Right atrium auricular region (tissue), 2 donors: ENCODE measurements at regions not wholly inside any gene's neighbourhood (a gene's known extent, or its start where the extent isn't known, plus 50 kb on each side); places are given as distances from the start of the nearest gene placed in this dataset.

Experiments used
- DNase-seq: peaks from one replicate; pipeline ENCODE4 v3.0.0-alpha.2; 2019; ENCODE audit warnings: low spot score
- H3K27ac ChIP-seq, 2 donors: fragments of 200-600 bp; sonication (generic); 1 replicate in 1 of 2; 2 replicates in 1 of 2; pipeline ENCODE4 v1.5.1; 2016 to 2019
- H3K27me3 ChIP-seq, 2 donors: fragments of 200-600 bp; sonication (generic); one replicate each; pipeline versions ENCODE4 v1.5.1 to v1.6.0; 2017 to 2019
- H3K36me3 ChIP-seq: fragments of 200-600 bp; sonication (generic); one replicate; pipeline ENCODE4 v1.5.1; 2016
- H3K4me1 ChIP-seq, 2 donors: fragments of 200-600 bp; sonication (generic); one replicate each; pipeline versions ENCODE4 v1.5.1 to v1.6.0; 2017 to 2019
- H3K4me3 ChIP-seq, 2 donors: fragments of 200-600 bp; sonication (generic); 1 replicate in 1 of 2; 2 replicates in 1 of 2; pipeline ENCODE4 v1.5.1; 2017 to 2019; ENCODE audit warnings: mild to moderate bottlenecking in 1 of 2, moderate library complexity in 1 of 2
- H3K9me3 ChIP-seq, 2 donors: fragments of 200-600 bp; sonication (generic); one replicate each; pipeline ENCODE4 v1.5.1; 2019
- TF ChIP-seq, protein P1 (sequence below), 2 donors: fragments of 200-600 bp; sonication (generic); IDR thresholded peaks; one replicate each; pipeline ENCODE4 v1.5.1; 2019; ENCODE audit warnings: antibody characterized with exemption in 2 of 2

DNA sequence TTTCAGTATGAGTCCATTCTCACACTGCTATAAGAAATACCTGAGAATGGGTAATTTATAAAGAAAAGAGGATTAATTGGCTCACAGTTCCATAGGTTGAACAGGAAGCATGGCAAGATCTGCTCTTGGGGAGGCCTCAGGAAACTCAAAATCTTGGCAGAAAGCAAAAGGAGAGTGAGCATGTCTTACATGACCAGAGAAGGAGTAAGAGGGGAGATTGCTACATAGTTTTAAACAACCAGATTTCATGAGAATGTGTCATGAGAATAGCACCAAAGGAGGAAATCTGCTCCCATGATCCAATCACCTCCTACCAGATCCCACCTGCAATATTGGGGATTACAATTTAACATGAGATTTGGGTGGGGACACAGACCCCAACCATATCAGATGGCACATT lies 672.4 kb downstream of the HTR1B start:
- DNase-seq: no peak
- Histone ChIP-seq H3K9me3 (no peaks in the 10 kb centered on the region), H3K27ac (no peak overlapping the region)

DNA sequence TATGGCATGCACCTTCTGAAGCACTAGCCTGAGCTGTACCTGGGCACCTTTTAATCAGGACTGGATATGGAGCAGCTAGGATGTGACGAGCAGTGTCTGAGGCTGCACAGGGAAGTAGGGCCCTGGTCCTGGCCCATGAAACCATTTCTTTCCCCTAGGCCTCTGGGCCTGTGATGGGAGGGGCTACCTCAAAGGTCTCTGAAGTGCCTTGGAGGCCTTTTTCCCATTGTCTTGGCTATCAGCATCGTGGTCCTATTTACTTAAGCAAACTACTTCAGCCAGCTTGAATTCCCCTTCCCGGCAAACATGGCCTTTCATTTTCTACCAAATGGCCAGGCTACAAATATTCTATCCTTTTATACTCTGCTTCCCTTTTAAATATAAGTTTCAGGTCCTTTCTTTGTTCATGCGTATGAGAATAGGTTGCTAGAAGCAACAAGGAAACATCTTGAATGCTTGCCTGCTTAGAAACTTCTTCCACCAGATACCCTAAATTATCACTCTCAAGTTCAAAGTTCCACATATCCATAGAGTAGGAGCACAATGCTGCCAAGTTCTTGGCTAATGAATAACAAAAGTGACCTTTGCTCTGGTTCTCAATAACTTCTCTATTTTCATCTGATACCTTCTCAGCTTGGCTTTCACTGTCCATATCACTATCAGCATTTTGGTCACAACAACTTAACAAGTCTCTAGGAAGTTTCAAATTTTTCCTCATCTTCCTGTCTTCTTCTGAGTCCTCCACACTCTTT lies 673.1 kb downstream of the HTR1B start:
- TF ChIP-seq, protein P1, sequence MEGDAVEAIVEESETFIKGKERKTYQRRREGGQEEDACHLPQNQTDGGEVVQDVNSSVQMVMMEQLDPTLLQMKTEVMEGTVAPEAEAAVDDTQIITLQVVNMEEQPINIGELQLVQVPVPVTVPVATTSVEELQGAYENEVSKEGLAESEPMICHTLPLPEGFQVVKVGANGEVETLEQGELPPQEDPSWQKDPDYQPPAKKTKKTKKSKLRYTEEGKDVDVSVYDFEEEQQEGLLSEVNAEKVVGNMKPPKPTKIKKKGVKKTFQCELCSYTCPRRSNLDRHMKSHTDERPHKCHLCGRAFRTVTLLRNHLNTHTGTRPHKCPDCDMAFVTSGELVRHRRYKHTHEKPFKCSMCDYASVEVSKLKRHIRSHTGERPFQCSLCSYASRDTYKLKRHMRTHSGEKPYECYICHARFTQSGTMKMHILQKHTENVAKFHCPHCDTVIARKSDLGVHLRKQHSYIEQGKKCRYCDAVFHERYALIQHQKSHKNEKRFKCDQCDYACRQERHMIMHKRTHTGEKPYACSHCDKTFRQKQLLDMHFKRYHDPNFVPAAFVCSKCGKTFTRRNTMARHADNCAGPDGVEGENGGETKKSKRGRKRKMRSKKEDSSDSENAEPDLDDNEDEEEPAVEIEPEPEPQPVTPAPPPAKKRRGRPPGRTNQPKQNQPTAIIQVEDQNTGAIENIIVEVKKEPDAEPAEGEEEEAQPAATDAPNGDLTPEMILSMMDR (IDR thresholded peaks at IDR 0.05): no peak
- no peak for DNase-seq
- Histone ChIP-seq H3K36me3 (no peaks in the 10 kb centered on the region), H3K27me3 (no peaks in the 10 kb centered on the region), H3K4me1 (no peaks in the 10 kb centered on the region), H3K4me3 (no peak overlapping the region), H3K27ac (no peak overlapping the region), H3K9me3 (no peaks in the 10 kb centered on the region)

More for the DNA sequence above, 672.4 kb downstream of the HTR1B start:
- H3K36me3 ChIP-seq: no peaks in the 10 kb centered on the region
- no peak overlapping the region for H3K4me3 ChIP-seq
- TF ChIP-seq, protein P1 (IDR thresholded peaks at IDR 0.05): no peak
- H3K27me3 ChIP-seq: no peaks in the 10 kb centered on the region
- H3K4me1 ChIP-seq: no peaks in the 10 kb centered on the region

DNA sequence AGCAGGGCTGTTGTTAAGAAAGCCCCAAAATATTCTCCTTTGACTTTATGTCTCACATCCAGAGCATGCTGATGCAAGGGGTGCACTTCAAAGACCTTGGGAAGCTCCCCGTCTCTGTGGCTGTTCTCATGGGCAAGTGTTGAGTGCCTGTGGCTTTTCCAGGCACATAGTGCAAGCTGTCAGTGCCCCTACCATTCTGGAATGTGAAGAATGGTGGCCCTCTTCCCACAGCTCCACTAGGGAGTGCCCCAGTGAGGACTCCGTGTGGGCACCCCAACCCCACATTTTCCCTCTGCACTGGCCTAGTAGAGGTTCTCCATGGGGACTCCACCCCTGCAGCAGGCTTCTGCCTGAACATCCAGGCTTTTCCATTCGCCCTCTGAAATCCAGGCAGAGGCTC lies 673.7 kb downstream of the HTR1B start:
- no peaks in the 10 kb centered on the region for H3K9me3 ChIP-seq
- no peak overlapping the region for H3K4me3 ChIP-seq
- DNase-seq: no peak
- no peaks in the 10 kb centered on the region for H3K36me3 ChIP-seq
- no peaks in the 10 kb centered on the region for H3K27me3 ChIP-seq
- H3K4me1 ChIP-seq: no peaks in the 10 kb centered on the region
- H3K27ac ChIP-seq: no peak overlapping the region
- TF ChIP-seq, protein P1 (IDR thresholded peaks at IDR 0.05): no peak

DNA sequence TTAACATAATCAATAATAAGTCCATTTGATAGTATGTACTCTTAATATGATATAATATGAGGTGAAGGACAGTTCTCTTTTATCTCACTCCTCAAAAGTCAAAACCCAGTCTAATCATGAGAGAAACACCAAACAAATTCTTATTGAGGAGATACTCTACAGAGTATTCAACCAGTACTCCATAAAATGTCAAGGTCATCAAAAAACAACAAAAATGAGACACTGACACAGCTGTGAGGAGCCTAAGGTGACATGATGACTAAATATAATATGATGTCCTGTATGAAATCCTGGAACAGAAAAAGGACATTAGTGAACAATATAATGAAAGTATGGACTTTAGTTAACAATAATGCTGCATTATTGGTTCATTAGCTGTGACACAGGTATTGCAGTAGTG lies 675.1 kb downstream of the HTR1B start:
- no peak overlapping the region for H3K27ac ChIP-seq
- no peaks in the 10 kb centered on the region for H3K9me3 ChIP-seq
- H3K4me3 ChIP-seq: no peak overlapping the region
- no peaks in the 10 kb centered on the region for H3K4me1 ChIP-seq
- no peaks in the 10 kb centered on the region for H3K36me3 ChIP-seq
- H3K27me3 ChIP-seq: no peaks in the 10 kb centered on the region
- TF ChIP-seq, protein P1 (IDR thresholded peaks at IDR 0.05): no peak
- DNase-seq: no peak

DNA sequence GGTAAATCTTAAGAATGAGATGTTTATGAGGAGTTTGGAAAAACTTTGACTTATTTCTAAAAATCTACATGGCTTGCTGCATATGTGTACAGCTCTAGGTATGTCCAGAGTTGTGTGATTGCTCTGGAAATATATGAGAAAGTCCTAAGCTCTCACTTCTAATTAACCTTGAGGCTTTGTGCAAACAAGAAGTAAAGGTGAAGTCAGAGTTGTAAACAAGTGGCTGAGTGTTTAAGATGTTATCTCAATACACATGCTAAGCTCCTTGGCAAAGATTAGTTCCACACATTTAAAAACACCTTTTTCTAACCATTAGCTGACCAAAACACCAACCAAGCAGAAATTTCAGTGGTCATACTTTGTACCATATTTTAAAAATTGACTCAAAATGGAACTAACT lies 684.2 kb downstream of the HTR1B start:
- Histone ChIP-seq H3K9me3 (no peaks in the 10 kb centered on the region), H3K36me3 (no peaks in the 10 kb centered on the region), H3K27ac (no peak overlapping the region), H3K4me3 (no peak overlapping the region), H3K27me3 (no peaks in the 10 kb centered on the region), H3K4me1 (no peaks in the 10 kb centered on the region)
- TF ChIP-seq, protein P1 (IDR thresholded peaks at IDR 0.05): no peak
- DNase-seq: no peak

DNA sequence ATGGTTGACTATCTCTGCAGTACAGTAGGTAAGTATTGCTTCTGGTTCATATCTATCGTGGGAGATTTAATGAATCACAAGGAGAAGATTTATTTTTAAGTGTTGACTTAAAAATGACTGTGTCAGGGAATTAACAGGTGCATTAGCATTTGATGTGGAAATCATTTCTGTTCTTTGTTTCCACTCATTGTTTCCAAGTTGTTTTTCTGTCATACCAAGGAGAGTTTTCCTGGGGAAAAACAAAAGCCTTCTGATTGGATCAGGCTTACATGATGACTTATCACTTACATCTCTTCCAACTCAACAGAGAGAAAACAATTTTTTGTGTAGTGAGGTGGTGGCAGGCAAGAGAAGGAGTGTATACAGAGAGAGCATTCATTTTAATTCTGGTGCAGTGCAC lies 686.4 kb downstream of the HTR1B start:
- Histone ChIP-seq H3K9me3 (no peaks in the 10 kb centered on the region), H3K27ac (no peak overlapping the region), H3K27me3 (no peaks in the 10 kb centered on the region), H3K4me1 (no peaks in the 10 kb centered on the region), H3K4me3 (no peak overlapping the region), H3K36me3 (no peaks in the 10 kb centered on the region)
- TF ChIP-seq, protein P1 (IDR thresholded peaks at IDR 0.05): no peak
- no peak for DNase-seq
